Head of caudate nucleus (tissue), 42 donors: ENCODE measurements at regions not wholly inside any gene's neighbourhood (a gene's known extent, or its start where the extent isn't known, plus 50 kb on each side); places are given as distances from the start of the nearest gene placed in this dataset.
"Not testable (repeated sequence)": the region's sequence is repeated elsewhere in the genome, so short reads cannot be mapped to it uniquely, and the experiment has no call there.

ENCODE experiments used
- DNase-seq, 42 donors: peaks; one replicate each; pipeline versions ENCODE4 v3.0.0 to v3.0.0-alpha.2; 2020 to 2021; ENCODE audit warnings: mixed read lengths in 7 of 42
- intact Hi-C: fragments of 100-400 bp; cut with DNase I; formaldehyde crosslinking; loops from one replicate; pipeline ENCODE4 v1.15.0; 2022

DNA sequence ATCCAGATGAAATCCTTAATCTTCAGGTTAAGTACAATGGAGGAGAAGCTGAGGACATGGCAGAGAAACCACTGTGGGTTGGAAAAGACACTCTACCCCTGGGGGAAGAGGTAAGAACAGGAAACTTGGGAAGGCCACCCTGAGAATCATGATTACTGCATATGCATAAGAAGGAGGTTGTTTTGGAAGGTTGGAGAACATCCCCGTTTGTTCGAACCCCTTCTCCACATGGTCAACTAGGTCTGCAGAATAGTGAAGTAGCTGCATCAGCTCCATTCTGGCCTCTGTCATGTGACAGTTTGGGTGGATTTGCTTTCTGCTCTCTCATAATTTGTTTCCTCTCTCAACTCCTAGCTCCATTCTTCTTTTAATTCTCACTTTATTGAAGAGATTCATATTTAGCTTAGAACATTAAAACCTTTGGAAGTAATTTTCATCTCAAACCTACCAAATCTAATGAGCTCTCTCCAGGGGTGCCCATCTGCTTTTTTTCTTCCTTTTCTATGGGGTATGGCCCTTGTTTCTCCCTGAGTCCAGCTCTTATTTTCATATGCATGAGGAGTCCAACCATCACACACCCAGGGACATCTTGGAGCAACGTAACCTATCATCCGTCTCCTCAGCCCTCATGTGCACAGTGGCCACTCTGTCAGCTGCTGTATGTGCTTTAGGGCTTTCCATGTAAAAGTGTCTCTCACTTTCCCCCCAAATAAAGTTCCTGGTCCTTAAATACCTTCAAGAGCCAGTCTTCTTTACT, 820.3 kb downstream of the TMEM121 start:
- DNase-seq, result no peak
- intact Hi-C loops, result no loop called here

- no peak for DNase-seq
Observed at GRCh38 chr14:106347291-106347778, 821.0 kb downstream of the TMEM121 start.

GRCh38 chr14:106347890-106348755, 821.7 kb downstream of the TMEM121 start:
- no peak for DNase-seq

More at GRCh38 chr14:106347291-106347778, 821.0 kb downstream of the TMEM121 start:
- intact Hi-C loops, result no loop called here

GRCh38 chr14:106348873-106349540, 822.6 kb downstream of the TMEM121 start:
- intact Hi-C loops, result not testable (repeated sequence)
- DNase-seq, result peak in 10 of 42 donors; percentile 8 to 76 (median 32)

More at GRCh38 chr14:106347890-106348755, 821.7 kb downstream of the TMEM121 start:
- intact Hi-C loops, result no loop called here

DNA sequence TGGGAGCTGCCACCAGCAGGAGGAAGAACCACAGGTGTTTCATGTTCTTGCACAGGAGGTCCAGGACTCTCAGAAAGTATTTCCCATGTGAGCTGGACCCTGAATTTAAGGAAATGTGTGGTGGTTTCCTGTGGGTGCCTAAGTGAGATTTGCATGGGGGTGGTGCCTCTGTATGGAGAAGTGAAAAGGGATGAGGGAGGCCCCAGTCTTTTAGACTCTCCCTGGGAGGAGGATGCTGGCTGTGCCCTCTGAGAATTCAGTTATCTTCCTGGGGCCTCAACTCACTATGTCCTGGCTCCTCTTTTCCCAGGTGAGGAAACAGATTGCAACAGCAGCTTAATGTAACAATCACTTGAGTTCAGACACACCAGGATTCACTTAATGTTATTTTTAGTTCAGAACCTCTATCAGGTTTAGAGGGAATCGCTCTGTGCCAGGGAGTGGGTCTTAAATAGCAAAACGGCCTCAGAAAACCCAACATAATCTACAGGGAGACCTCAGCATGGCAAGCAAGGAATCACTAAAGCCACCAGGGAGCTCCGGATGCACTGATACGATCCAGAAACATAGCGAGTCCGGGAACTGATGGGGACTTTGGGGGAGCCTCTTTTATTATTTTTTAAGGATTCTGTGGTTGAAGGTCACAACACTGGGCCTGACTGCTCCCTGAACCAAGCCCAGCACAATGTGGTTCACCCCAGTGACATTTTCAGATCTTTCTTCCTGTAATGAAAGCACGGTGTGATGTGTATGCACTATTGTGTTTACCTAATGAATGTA, 823.5 kb downstream of the TMEM121 start:
- intact Hi-C loops, DNase-seq: not testable (repeated sequence)

GRCh38 chr14:106355007-106355791, 828.8 kb downstream of the TMEM121 start:
- intact Hi-C loops, DNase-seq: not testable (repeated sequence)

- not testable (repeated sequence) for DNase-seq
Observed at GRCh38 chr14:106355881-106356642, 829.7 kb downstream of the TMEM121 start.

GRCh38 chr14:106356643-106356930, 830.2 kb downstream of the TMEM121 start:
- intact Hi-C loops, DNase-seq: not testable (repeated sequence)

More at GRCh38 chr14:106355881-106356642, 829.7 kb downstream of the TMEM121 start:
- intact Hi-C loops, result not testable (repeated sequence)

DNA sequence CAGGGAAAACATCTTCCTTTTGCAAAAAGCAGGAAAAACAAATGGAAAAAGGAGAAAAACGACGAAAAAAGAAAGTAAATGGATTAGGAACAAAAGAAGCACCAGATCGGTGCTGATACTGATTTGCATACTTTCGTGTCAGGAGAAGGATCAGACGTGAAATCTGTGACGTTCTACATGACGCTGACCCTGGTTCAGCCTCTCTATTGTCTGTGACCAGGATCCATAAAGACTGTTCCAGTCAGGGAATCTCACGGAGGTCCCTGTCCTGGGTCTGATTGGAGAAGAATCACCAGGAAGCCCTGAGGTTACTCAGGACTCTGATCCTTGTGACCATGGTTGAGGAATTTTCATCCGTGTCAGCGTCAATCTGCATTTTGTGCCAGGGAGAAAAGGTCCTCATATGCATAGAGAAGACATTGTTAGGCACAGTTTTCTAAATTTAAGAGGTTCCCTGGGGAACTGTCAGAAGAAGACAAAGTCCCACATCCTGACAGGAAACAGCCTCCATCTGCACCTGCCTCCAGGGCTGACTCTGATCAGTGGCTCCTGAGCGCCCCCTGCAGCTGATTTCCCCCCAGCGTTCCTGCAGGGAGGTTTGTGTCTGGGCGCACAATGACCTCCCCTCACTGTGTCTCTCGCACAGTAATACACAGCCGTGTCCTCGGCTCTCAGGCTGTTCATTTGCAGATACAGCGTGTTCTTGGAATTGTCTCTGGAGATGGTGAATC, 832.9 kb downstream of the TMEM121 start:
- intact Hi-C loops, DNase-seq: not testable (repeated sequence)

GRCh38 chr14:106365371-106365770, 839.0 kb downstream of the TMEM121 start:
- intact Hi-C loops, DNase-seq: not testable (repeated sequence)

DNA sequence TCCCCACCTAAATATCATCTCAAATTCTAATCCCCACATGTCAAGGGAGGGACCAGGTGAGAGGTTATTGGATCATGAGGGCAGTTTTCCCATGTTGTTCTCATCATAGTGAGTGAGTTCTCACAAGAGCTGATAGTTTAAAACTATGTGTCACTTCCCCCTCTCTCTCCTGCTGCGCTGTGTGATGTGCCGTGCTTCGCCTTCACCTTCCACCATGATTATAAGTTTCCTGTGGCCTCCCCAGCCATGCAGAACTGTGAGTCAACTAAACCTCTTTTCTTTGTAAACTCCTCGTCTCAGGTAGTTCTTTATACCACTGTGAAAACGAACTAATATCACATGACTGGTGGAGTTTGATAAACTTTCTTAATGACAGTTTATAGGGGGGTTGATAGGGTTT, 839.5 kb downstream of the TMEM121 start:
- intact Hi-C loops, DNase-seq: not testable (repeated sequence)

DNA sequence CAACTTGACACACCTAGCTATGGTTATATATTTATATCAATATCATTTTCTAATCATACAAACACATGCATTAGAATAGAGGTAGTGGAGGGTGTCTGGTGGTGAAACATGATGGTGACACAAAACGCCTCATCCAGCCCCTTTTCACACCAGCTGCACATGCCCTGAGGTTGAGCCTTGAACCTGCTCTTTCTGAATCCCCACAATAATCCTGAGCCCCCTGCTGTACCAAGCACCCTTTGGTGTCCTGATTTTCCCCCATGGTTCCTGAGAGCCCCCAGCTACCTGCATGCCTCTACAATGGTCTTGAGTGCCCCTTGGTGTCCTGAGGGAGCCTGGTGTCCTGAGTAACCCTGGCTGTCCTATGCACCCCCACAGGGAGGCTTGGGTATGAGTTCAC, 840.6 kb downstream of the TMEM121 start:
- intact Hi-C loops, DNase-seq: not testable (repeated sequence)

DNA sequence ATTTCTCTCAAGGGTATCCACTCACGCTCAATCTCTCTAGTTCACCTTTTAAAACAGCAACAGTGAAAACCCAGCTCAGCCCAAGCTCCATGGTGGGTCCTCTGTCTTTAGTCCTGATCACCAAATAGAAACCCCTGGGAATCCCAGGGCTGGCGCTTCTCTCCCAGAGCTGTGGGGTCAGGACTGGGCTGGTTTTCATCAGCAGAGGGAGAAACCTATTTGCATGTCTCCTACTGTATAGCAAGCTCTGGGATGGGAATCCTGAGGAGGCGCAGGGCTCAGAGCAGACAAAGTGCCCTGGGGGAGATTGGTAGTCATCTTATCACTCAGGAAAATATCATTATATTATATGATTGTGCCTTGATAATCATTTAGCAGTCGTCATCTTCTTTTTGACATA, 843.1 kb downstream of the TMEM121 start:
- intact Hi-C loops, DNase-seq: not testable (repeated sequence)

DNA sequence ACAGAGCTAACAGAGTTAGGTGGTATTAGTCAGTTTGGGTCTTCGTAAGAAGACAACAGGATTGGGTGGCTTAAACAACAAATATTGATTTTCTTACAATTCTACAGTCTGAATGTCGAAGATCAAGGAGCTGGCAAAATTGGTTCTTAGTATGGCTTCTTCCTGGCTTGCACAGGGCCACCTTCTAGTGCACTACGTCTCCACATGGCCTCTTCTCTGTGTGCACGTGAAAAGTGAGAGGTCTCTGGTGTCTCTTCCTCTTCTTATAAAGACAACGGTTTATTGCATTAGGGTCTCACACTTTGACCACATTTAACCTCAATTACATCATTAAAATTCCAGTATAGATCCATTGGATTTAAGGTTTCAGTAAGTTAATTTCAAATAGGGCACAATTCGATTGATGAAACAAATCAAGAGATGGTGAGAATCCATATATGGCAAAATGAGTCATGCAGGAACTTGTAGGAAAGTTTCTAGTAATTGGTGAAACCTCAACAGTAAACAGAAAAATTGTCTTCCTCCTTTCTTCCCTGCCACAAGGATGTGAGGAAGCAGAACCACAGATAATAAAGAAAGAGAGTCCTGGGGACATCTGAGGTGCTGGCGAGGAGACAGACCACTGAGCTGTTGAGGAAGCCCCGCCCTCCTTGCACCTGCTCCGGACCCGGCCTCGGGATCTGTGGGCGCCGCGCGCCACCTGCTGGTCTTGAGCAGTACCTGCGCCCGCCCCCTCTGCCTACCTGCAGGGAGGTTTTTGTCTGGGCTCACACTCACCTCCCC, 846.7 kb downstream of the TMEM121 start:
- DNase-seq, result peak in 37 of 42 donors; percentile 1 to 70 (median 29)
- intact Hi-C loops, result no loop called here

- intact Hi-C loops, result not testable (repeated sequence)
Observed at GRCh38 chr14:106373653-106374110, 847.3 kb downstream of the TMEM121 start.

More at GRCh38 chr14:106373653-106374110, 847.3 kb downstream of the TMEM121 start:
- DNase-seq, result not testable (repeated sequence)
